SK-N-SH treated with all-trans-retinoic acid at 6 μM for 48 hours (cell line): ENCODE measurements at regions not wholly inside any gene's neighbourhood (a gene's known extent, or its start where the extent isn't known, plus 50 kb on each side); places are given as distances from the start of the nearest gene placed in this dataset.

Experiments
- ATAC-seq: fragments of 200-7000 bp; cut with Tn5 transposase; 3 replicates; pipeline ENCODE4 v1.9.1; 2020; ENCODE audit warnings: mild to moderate bottlenecking, moderate library complexity
- ARNTL ChIP-seq: fragments of 450-650 bp; formaldehyde crosslinking; IDR thresholded peaks from 2 replicates; pipeline ENCODE4 v1.5.0; 2020; ENCODE audit warnings: low read depth, mild to moderate bottlenecking, moderate library complexity, borderline replicate concordance
- BACH2 ChIP-seq: fragments of 250-450 bp; sonication (Bioruptor Pico); IDR thresholded peaks from 2 replicates; pipeline ENCODE4 v1.9.0; 2021; ENCODE audit warnings: mild to moderate bottlenecking, borderline replicate concordance
- CREB5 ChIP-seq: fragments of 250-450 bp; sonication (Bioruptor Pico); IDR thresholded peaks from 2 replicates; pipeline ENCODE4 v1.5.1; 2020; ENCODE audit warnings: low read depth, mild to moderate bottlenecking, moderate library complexity
- CSDC2 ChIP-seq: fragments of 250-450 bp; sonication (Bioruptor Pico); IDR thresholded peaks from 2 replicates; pipeline ENCODE4 v1.5.0; 2020; ENCODE audit warnings: mild to moderate bottlenecking, moderate library complexity
- GLIS3 ChIP-seq: fragments of 250-450 bp; sonication (Bioruptor Pico); IDR thresholded peaks from 2 replicates; pipeline ENCODE4 v1.5.0; 2020; ENCODE audit warnings: mild to moderate bottlenecking, moderate library complexity
- ISL1 ChIP-seq: fragments of 250-450 bp; sonication (Bioruptor Pico); IDR thresholded peaks from 2 replicates; pipeline ENCODE4 v2.1.2; 2022; ENCODE audit warnings: mild to moderate bottlenecking, moderate library complexity
- OSR1 ChIP-seq: fragments of 250-450 bp; sonication (Bioruptor Pico); IDR thresholded peaks from 2 replicates; pipeline ENCODE4 v1.8.0; 2022; ENCODE audit warnings: moderate library complexity, mild to moderate bottlenecking, inconsistent platforms
- PPARA ChIP-seq: fragments of 250-450 bp; sonication (Bioruptor Pico); IDR thresholded peaks from 2 replicates; pipeline ENCODE4 v1.5.0; 2020; ENCODE audit warnings: mild to moderate bottlenecking, borderline replicate concordance
- RARB ChIP-seq: fragments of 250-450 bp; sonication (Bioruptor Pico); IDR thresholded peaks from 2 replicates; pipeline ENCODE4 v1.8.0; 2021; ENCODE audit warnings: mild to moderate bottlenecking, moderate library complexity
- TCF4 ChIP-seq: fragments of 250-450 bp; sonication (Bioruptor Pico); IDR thresholded peaks from 2 replicates; pipeline ENCODE4 v1.8.0; 2021; ENCODE audit warnings: mild to moderate bottlenecking, moderate library complexity, borderline replicate concordance
- TOX ChIP-seq: fragments of 250-450 bp; sonication (Bioruptor Pico); IDR thresholded peaks from 2 replicates; pipeline ENCODE4 v1.8.0; 2021; ENCODE audit warnings: mild to moderate bottlenecking, moderate library complexity, borderline replicate concordance
- ZC3H10 ChIP-seq: fragments of 250-450 bp; sonication (Bioruptor Pico); IDR thresholded peaks from 2 replicates; pipeline ENCODE4 v1.5.1; 2021; ENCODE audit warnings: mild to moderate bottlenecking, moderate library complexity
- ZFP3 ChIP-seq: fragments of 250-450 bp; sonication (Bioruptor Pico); IDR thresholded peaks from 2 replicates; pipeline ENCODE4 v1.5.0; 2020; ENCODE audit warnings: mild to moderate bottlenecking, moderate library complexity
- ZFP30 ChIP-seq: fragments of 450-650 bp; formaldehyde crosslinking; IDR thresholded peaks from 2 replicates; pipeline ENCODE4 v1.5.0; 2022; ENCODE audit warnings: mild to moderate bottlenecking, moderate library complexity
- ZNF565 ChIP-seq: fragments of 450-650 bp; formaldehyde crosslinking; conservative IDR thresholded peaks from 2 replicates; pipeline ENCODE4 v1.5.0; 2020; ENCODE audit warnings: low read depth, mild to moderate bottlenecking, moderate library complexity
- ZNF70 ChIP-seq: fragments of 450-650 bp; formaldehyde crosslinking; IDR thresholded peaks from 2 replicates; pipeline ENCODE4 v1.5.0; 2020; ENCODE audit warnings: mild to moderate bottlenecking, moderate library complexity
- ZNF8 ChIP-seq: fragments of 450-650 bp; formaldehyde crosslinking; IDR thresholded peaks from 2 replicates; pipeline ENCODE4 v1.5.0; 2020; ENCODE audit warnings: mild to moderate bottlenecking, moderate library complexity
- TF ChIP-seq, protein P1 (sequence below): fragments of 250-450 bp; sonication (Bioruptor Pico); IDR thresholded peaks from 2 replicates; pipeline ENCODE4 v1.5.1; 2021; ENCODE audit warnings: mild to moderate bottlenecking, moderate library complexity
- TF ChIP-seq, protein P2 (sequence below): fragments of 250-450 bp; sonication (Bioruptor Pico); IDR thresholded peaks from 2 replicates; pipeline ENCODE4 v1.5.0; 2020; ENCODE audit warnings: mild to moderate bottlenecking, moderate library complexity
- TF ChIP-seq, protein P3 (sequence below): fragments of 250-450 bp; sonication (Bioruptor Pico); IDR thresholded peaks from 2 replicates; pipeline ENCODE4 v1.8.0; 2021; ENCODE audit warnings: low read depth, mild to moderate bottlenecking, moderate library complexity, borderline replicate concordance
- TF ChIP-seq, protein P4 (sequence below): fragments of 250-450 bp; sonication (Bioruptor Pico); IDR thresholded peaks from 2 replicates; pipeline ENCODE4 v1.8.0; 2020; ENCODE audit warnings: mild to moderate bottlenecking, moderate library complexity, borderline replicate concordance

- TF ChIP-seq ZFP30 (CRISPR knock-in tag) = no peak
- no peak for TF ChIP-seq ZFP3 (CRISPR knock-in tag)
- no peak for TF ChIP-seq ARNTL (CRISPR knock-in tag)
- no peak for TF ChIP-seq ZC3H10 (CRISPR knock-in tag)
- TF ChIP-seq TOX (CRISPR knock-in tag) = no peak
- TF ChIP-seq ISL1 (CRISPR knock-in tag) = no peak
- ATAC-seq = no peak
Measured at GRCh38 chr19:29381353-29382203, 144.2 kb upstream of the VSTM2B start.

GRCh38 chr19:29383696-29384095, 142.1 kb upstream of the VSTM2B start:
- ATAC-seq = no peak
- TF ChIP-seq ARNTL (CRISPR knock-in tag) (no peak), TCF4 (CRISPR knock-in tag) (no peak), ZNF565 (CRISPR knock-in tag) (no peak), CREB5 (CRISPR knock-in tag) (no peak), ZNF8 (CRISPR knock-in tag) (no peak), ZNF70 (CRISPR knock-in tag) (no peak), ISL1 (CRISPR knock-in tag) (no peak), TOX (CRISPR knock-in tag) (no peak), PPARA (CRISPR knock-in tag) (no peak), CSDC2 (CRISPR knock-in tag) (no peak), GLIS3 (CRISPR knock-in tag) (no peak), BACH2 (CRISPR knock-in tag) (no peak), OSR1 (CRISPR knock-in tag) (no peak)
- TF ChIP-seq, protein P1, sequence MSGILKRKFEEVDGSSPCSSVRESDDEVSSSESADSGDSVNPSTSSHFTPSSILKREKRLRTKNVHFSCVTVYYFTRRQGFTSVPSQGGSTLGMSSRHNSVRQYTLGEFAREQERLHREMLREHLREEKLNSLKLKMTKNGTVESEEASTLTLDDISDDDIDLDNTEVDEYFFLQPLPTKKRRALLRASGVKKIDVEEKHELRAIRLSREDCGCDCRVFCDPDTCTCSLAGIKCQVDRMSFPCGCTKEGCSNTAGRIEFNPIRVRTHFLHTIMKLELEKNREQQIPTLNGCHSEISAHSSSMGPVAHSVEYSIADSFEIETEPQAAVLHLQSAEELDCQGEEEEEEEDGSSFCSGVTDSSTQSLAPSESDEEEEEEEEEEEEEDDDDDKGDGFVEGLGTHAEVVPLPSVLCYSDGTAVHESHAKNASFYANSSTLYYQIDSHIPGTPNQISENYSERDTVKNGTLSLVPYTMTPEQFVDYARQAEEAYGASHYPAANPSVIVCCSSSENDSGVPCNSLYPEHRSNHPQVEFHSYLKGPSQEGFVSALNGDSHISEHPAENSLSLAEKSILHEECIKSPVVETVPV = no peak
- TF ChIP-seq, protein P2, sequence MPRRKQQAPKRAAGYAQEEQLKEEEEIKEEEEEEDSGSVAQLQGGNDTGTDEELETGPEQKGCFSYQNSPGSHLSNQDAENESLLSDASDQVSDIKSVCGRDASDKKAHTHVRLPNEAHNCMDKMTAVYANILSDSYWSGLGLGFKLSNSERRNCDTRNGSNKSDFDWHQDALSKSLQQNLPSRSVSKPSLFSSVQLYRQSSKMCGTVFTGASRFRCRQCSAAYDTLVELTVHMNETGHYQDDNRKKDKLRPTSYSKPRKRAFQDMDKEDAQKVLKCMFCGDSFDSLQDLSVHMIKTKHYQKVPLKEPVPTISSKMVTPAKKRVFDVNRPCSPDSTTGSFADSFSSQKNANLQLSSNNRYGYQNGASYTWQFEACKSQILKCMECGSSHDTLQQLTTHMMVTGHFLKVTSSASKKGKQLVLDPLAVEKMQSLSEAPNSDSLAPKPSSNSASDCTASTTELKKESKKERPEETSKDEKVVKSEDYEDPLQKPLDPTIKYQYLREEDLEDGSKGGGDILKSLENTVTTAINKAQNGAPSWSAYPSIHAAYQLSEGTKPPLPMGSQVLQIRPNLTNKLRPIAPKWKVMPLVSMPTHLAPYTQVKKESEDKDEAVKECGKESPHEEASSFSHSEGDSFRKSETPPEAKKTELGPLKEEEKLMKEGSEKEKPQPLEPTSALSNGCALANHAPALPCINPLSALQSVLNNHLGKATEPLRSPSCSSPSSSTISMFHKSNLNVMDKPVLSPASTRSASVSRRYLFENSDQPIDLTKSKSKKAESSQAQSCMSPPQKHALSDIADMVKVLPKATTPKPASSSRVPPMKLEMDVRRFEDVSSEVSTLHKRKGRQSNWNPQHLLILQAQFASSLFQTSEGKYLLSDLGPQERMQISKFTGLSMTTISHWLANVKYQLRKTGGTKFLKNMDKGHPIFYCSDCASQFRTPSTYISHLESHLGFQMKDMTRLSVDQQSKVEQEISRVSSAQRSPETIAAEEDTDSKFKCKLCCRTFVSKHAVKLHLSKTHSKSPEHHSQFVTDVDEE = no peak

- ATAC-seq = no peak
- TF ChIP-seq GLIS3 (CRISPR knock-in tag) = no peak
Measured at GRCh38 chr19:29384656-29385055, 141.1 kb upstream of the VSTM2B start.

DNA sequence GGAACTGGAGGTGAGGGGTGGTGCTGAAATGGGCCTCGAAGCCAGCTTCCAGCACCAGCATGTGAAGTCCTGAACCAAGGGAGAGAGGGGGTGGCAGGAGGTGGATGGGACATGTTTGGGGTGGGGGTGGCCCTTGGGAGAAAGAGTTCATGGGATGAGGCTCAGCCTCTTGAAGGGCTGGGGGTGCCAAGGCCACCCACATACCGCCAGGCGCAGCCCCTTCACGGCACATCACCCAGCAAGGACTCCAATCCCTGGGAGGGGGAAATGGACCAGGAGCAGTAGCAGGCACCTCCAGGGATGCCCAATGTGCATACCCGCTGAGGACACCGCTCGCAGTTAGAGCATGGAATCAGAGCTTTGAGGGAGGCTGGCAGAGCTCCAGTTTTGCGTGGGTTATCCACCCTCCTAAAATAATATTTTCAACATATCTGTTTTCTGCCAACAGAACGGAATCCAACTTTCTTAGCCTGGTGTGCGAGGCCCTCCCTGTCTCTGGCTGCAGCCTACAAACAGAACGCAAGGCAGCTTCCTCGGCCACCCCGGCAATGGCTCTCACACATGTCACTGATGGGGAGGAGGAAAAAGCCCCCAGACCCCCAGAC, 140.5 kb upstream of the VSTM2B start:
- no peak for ATAC-seq
- TF ChIP-seq CSDC2 (CRISPR knock-in tag) = no peak
- TF ChIP-seq, protein P3, sequence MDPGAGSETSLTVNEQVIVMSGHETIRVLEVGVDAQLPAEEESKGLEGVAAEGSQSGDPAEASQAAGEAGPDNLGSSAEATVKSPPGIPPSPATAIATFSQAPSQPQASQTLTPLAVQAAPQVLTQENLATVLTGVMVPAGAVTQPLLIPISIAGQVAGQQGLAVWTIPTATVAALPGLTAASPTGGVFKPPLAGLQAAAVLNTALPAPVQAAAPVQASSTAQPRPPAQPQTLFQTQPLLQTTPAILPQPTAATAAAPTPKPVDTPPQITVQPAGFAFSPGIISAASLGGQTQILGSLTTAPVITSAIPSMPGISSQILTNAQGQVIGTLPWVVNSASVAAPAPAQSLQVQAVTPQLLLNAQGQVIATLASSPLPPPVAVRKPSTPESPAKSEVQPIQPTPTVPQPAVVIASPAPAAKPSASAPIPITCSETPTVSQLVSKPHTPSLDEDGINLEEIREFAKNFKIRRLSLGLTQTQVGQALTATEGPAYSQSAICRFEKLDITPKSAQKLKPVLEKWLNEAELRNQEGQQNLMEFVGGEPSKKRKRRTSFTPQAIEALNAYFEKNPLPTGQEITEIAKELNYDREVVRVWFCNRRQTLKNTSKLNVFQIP (CRISPR knock-in tag) = no peak
- no peak for TF ChIP-seq GLIS3 (CRISPR knock-in tag)
- no peak for TF ChIP-seq RARB (CRISPR knock-in tag)
- no peak for TF ChIP-seq ARNTL (CRISPR knock-in tag)
- TF ChIP-seq ZFP3 (CRISPR knock-in tag) = no peak
- TF ChIP-seq, protein P2 = no peak
- no peak for TF ChIP-seq TOX (CRISPR knock-in tag)
- TF ChIP-seq, protein P4, sequence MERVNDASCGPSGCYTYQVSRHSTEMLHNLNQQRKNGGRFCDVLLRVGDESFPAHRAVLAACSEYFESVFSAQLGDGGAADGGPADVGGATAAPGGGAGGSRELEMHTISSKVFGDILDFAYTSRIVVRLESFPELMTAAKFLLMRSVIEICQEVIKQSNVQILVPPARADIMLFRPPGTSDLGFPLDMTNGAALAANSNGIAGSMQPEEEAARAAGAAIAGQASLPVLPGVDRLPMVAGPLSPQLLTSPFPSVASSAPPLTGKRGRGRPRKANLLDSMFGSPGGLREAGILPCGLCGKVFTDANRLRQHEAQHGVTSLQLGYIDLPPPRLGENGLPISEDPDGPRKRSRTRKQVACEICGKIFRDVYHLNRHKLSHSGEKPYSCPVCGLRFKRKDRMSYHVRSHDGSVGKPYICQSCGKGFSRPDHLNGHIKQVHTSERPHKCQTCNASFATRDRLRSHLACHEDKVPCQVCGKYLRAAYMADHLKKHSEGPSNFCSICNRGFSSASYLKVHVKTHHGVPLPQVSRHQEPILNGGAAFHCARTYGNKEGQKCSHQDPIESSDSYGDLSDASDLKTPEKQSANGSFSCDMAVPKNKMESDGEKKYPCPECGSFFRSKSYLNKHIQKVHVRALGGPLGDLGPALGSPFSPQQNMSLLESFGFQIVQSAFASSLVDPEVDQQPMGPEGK (CRISPR knock-in tag) = no peak
- no peak for TF ChIP-seq PPARA (CRISPR knock-in tag)
- no peak for TF ChIP-seq OSR1 (CRISPR knock-in tag)
- no peak for TF ChIP-seq BACH2 (CRISPR knock-in tag)
